Amniotic epithelial cell (primary cell): ENCODE measurements at regions not wholly inside any gene's neighbourhood (a gene's known extent, or its start where the extent isn't known, plus 50 kb on each side); places are given as distances from the start of the nearest gene placed in this dataset.
"Not testable (repeated sequence)": the region's sequence is repeated elsewhere in the genome, so short reads cannot be mapped to it uniquely, and the experiment has no call there.

Experiments used
- DNase-seq: peaks from one replicate; pipeline ENCODE4 v3.0.0-alpha.2; 2010; ENCODE audit warnings: low read depth

DNA sequence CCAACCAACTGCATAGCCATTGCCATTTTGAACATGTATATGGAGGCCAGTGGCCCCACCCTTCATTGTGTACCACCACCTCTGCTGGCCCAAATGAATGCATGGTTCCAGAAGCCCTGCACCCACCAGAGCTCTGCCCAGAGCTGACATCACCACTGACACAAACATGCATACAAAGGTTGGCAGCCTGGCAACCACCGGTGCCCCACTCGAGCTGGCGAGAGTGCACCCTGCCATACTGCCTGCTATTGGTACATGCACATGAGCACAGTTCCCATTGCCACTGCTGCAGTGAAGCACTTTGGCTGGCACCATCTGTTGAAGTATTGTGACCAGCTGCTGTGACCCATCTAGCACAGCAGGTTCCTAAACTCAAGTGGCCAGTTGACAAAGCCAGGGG lies 1564.9 kb downstream of the OLFM4 start:
- DNase-seq, result no peak

DNA sequence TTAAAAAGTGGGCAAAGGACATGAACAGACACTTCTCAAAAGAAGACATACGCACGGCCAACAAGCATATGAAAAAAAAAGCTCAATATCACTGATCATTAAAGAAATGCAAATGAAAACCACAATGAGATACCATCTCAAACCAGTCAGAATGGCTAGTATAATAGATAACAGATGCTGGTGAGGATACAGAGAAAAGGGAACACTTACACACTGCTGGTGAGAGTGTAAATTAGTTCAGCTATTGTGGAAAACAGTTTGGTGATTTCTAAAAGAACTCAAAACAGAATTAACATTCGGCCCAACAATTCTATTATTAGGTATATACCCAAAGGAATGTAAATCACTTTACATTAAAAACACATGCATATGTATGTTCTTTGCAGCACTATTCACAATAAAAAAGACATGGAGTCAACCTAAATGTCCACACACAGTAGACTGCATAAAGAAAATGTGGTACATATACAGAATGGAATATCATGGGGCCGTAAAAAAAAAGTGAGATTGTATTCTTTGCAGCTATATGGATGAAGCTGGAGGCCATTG lies 1569.0 kb downstream of the OLFM4 start:
- DNase-seq, result no peak

DNA sequence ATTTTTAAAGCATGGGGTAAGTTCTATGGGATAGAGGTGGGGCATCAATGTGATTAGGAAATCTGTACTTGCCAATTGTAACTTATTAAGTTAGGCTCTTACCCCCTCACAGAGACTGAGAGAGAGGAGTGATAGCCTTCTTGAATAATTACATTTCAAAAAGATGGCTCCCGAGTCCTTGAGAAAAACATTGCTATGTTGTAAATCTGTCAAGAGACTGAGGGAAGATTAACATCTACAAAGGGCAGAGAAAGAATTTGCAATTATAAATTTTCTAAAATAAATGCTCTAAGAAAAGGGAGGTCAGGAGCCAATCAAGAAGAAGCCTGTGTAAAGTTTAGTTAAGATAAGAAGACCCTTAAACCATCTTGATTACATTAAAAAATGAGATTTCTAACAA lies 1570.8 kb downstream of the OLFM4 start:
- DNase-seq, result no peak

DNA sequence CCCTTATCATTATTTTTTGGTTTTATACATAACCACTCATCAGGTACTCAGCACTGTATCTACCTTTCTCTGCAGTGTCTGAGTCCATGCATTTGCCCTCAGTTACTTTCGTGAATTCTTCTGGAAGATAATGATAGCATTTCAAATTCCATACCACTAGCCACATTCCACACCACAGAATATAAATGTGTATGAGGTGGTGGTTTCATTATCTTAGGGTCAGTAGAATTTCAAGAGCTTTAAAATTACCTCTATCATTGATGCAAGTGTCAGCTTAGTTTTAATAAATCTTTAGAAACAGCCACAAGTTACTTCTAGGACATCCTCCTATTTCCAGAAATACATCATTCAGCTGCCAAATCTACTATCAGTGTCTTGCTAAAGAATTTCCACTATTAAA lies 1578.3 kb downstream of the OLFM4 start:
- DNase-seq, result no peak

GRCh38 chr13:54607421-54607820 lies 1578.8 kb downstream of the OLFM4 start:
- DNase-seq, result no peak

- no peak for DNase-seq
Measured at GRCh38 chr13:54611390-54611789, 1582.8 kb downstream of the OLFM4 start.

GRCh38 chr13:54614726-54615125 lies 1586.1 kb downstream of the OLFM4 start:
- DNase-seq, result no peak

DNA sequence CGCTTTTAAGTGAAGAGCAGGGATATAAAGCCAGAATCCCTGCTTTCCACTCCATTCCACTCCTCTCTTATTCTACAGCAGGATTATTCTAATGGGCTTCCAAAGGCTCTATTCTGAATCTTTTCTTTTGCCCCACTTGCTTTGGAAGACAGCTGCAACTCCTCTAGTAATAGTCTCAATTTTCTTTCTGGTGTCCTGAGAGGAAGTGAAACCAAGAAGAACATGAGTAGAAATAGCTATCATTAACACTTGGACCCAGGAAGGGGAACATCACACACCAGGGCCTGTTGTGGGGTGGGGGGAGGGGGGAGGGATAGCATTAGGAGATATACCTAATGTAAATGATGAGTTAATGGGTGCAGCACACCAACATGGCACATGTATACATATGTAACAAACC lies 1597.9 kb downstream of the OLFM4 start:
- not testable (repeated sequence) for DNase-seq

GRCh38 chr13:54627646-54628372 lies 1599.2 kb downstream of the OLFM4 start:
- DNase-seq, result no peak

- no peak for DNase-seq
Measured at GRCh38 chr13:54628383-54628782, 1599.8 kb downstream of the OLFM4 start.

- DNase-seq, result no peak
Measured at GRCh38 chr13:54633456-54633855, 1604.8 kb downstream of the OLFM4 start.

DNA sequence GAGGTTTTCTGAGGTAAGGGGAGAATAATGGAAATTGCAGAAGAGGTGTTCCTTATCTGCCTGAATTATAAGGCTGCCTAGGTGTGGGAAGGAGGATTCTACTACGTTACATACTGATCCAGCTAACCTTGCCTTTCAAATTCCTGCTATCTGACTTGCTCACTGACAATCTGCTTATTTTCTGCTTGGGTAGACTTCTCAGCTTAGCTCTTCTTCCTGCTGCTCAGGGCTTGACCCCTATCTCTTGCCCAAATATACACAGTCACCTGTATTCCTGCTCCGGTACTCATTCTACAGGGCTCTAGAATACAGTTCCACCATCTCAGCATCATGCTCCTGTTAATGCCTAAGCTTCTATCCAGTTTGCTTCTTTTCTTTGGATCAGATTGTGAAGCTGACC lies 1607.6 kb downstream of the OLFM4 start:
- DNase-seq, result no peak

GRCh38 chr13:54637366-54637765 lies 1608.8 kb downstream of the OLFM4 start:
- DNase-seq, result peak; percentile 30

DNA sequence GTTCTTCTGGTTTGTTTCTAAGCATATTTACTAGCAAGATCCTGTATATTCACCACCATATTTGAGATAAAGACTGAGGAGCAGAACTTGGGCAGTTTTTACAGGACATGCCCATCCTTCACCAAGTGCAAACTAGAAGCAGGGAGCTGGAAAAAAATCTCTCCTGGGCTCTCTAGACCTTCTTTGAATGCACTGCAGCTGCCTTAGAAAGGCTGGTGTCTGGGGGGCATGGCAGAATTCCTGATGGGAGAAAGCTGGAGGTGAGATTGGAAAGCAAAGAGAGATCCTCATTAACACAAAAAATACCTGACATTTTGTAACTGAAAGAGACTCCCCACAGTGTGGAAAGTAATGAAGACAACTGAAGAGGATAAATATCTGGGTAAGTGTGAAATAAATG lies 1612.1 kb downstream of the OLFM4 start:
- no peak for DNase-seq

DNA sequence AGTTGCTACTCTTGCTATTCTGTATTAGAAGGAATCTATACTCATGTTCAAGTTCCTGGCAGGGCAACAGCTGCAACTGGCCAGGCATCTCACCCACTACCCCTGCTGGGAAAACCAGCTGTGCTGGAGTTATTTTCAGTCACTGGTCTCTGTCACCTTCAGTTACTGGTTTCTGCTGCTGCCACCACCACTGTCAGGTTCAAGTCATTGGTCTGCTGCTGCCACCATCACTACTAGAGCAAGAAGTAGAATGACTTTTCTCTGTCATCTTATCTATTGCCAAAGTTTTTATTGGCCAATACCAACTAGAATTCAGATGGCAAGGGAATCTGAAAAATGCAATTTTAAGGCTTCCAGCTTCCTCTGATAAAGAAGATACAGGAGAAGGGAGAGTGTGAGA lies 1615.2 kb downstream of the OLFM4 start:
- no peak for DNase-seq

DNA sequence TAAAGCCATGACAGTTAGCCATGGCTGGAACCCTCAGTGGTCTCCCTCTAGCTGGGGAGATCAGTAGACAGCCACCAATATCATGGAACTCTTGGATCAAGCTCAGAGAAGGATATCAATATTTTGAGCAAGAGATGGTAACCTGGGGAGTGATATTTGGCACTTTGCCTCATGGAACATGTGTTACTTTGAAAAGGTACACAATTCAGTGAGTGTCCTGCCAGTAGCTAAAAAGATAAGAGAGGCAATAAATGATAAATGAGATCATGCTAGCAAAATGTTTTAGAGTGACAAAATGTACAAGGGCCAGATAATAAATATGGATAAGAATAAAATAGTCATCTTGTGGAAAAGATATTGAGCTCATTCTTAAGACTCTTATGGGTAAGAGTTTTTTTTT lies 1618.7 kb downstream of the OLFM4 start:
- DNase-seq, result no peak

DNA sequence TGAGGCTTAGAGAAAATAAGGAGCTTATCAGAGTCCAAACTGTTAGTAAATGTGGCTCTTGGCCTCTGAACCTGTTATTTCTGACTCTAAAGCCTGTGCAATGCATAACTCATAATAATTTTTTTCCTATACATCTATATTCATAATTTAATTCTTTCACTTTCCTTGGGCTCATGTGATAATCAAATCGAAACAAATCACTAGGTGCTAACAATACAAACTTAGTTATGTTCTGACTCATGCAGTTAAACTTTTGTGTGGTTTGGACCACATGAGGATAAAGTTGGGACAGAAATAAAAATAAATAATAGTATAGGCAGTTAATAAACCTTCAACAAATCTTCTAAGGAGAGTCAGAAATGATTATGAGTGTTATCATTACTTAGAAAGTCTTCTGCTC lies 1629.0 kb downstream of the OLFM4 start:
- no peak for DNase-seq

DNA sequence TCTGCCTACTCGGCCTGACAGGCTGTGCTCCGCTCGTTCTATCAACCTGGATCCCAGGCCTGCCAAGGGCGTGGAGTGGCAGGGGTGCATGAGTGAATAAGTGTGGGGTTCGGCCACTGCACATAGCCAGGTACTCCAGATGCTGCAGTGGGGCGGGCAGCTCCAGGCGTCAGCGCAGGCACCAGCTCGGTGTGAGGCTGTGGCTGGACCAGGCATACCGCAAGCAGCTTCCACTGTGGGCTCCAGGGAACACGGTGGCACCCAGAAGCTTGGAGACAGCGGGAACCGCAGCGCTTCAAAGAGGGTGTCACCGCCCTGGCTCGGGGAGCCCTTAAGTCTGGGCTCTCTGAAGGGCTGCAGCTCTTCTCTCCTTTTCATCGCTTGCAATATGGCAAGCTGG lies 1630.2 kb downstream of the OLFM4 start:
- DNase-seq, result no peak

GRCh38 chr13:54660277-54660676 lies 1631.7 kb downstream of the OLFM4 start:
- DNase-seq, result no peak

DNA sequence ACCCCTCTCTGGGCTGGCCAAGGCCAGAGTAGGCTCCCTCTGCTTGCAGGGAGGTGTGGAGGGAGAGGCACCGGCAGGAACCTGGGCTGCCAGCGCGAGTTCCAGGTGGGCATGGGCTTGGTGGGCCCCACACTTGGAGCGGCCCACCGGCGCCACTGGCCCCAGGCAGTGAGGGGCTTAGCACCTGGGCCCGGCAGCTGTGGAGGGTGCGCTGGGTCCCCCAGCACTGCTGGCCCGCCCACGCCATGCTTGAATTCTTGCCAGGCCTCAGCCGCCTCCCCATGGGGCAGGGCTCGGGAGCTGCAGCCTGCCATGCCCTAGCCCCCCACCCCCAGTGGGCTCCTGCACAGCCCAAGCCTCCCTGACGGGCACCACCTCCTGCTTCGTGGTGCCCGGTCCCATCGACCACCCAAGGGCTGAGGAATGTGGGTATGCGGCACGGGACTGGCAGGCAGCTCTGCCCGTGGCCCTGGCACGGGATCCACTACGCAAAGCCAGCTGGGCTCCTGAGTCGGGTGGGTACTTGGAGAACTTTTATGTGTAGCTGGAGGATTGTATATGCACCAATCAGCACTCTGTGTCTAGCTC lies 1648.0 kb downstream of the OLFM4 start:
- no peak for DNase-seq

DNA sequence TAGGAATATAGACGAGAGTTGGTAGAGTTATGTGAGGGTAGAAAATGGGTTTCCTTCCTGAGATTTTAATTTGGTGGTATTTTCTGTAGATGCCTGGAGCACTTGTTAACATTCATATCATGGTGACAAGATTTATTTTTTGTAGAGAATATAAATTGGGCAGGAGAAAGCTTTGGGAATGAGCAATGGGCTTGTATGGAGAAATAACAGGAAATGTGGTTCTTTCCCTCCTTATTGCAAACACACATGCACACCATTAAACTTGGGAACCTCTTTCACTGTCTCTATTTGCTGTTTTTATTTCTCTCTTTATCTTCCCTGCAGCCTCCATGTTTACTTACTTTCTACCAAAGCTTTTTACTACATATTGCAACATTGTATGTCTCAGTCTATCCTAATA lies 1653.6 kb downstream of the OLFM4 start:
- no peak for DNase-seq

- DNase-seq, result no peak
Measured at GRCh38 chr13:54687173-54687572, 1658.6 kb downstream of the OLFM4 start.

GRCh38 chr13:54699831-54700230 lies 1671.2 kb downstream of the OLFM4 start:
- no peak for DNase-seq

DNA sequence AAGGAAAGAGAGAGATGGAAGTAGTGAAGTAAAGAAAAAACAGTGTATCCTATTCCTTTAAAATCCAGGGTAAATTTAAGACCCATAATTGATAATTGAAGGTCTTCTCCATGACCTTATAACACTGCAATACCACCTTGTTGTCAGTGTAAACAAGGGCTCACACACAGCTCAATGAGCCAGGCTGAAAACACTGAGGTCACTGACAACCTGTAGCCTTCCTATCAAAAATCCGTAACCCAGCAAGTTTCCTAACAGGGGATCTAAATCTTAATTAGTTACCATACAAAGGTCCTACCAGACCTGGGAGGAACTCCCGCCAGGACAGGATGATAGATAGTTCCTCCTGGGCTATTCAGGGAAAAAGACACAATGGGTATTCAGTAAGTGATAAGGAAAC lies 1677.1 kb downstream of the OLFM4 start:
- DNase-seq, result no peak
